ENCODE measurements at regions not wholly inside any gene's neighbourhood (a gene's known extent, or its start where the extent isn't known, plus 50 kb on each side); places are given as distances from the start of the nearest gene placed in this dataset.

DNA sequence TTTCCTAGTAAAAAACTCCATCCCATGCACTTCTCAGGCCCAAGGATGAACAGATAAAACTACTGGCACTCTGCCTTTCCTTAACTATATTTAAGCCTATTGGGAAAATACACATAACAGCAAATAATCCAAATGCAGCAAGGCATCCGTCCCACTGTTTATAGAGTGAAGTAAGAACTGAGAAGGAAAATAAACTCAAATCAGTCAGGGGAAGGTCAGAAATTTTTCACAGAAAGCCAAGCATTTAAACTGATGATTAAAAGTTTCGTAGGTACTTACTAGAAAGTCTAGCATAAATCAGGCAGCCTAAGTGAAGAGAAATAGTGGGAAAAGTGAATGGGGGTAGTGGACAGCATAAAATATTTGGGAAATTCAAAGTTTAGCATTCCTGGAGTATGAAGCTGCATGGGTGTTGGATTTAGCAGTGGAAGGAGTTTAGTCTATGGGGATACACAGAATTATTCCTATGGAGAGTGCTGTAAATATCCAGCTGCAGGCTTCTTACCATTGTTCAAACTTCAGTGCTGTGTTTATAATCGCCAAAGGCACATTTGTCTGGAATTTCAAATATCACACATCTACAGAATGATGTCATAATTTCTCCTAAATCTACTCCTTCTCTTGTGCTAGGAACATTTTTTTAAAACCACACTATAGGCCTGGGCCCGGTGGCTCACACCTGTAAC, 1131.0 kb upstream of the GOT2 start:
- H3K4me1 ChIP-seq: no peaks in the 10 kb centered on the region
- no peaks in the 10 kb centered on the region for H3K36me3 ChIP-seq
- intact Hi-C loops (cut with DNase I): no loop called here
- no peak overlapping the region for H3K27ac ChIP-seq
- no peak for TF ChIP-seq POLR2A (IDR thresholded peaks at IDR 0.05)
- TF ChIP-seq, protein P1, sequence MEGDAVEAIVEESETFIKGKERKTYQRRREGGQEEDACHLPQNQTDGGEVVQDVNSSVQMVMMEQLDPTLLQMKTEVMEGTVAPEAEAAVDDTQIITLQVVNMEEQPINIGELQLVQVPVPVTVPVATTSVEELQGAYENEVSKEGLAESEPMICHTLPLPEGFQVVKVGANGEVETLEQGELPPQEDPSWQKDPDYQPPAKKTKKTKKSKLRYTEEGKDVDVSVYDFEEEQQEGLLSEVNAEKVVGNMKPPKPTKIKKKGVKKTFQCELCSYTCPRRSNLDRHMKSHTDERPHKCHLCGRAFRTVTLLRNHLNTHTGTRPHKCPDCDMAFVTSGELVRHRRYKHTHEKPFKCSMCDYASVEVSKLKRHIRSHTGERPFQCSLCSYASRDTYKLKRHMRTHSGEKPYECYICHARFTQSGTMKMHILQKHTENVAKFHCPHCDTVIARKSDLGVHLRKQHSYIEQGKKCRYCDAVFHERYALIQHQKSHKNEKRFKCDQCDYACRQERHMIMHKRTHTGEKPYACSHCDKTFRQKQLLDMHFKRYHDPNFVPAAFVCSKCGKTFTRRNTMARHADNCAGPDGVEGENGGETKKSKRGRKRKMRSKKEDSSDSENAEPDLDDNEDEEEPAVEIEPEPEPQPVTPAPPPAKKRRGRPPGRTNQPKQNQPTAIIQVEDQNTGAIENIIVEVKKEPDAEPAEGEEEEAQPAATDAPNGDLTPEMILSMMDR (IDR thresholded peaks at IDR 0.05): no peak
- H3K27me3 ChIP-seq: no peaks in the 10 kb centered on the region
- WGBS, 2 donors: 59 to 71% methylated on average over 4 of the region's 4 CpGs
- H3K4me3 ChIP-seq (replicated peaks in 1 of 3): no peak overlapping the region
- no peak for DNase-seq
- H3K9me3 ChIP-seq: no peaks in the 10 kb centered on the region

DNA sequence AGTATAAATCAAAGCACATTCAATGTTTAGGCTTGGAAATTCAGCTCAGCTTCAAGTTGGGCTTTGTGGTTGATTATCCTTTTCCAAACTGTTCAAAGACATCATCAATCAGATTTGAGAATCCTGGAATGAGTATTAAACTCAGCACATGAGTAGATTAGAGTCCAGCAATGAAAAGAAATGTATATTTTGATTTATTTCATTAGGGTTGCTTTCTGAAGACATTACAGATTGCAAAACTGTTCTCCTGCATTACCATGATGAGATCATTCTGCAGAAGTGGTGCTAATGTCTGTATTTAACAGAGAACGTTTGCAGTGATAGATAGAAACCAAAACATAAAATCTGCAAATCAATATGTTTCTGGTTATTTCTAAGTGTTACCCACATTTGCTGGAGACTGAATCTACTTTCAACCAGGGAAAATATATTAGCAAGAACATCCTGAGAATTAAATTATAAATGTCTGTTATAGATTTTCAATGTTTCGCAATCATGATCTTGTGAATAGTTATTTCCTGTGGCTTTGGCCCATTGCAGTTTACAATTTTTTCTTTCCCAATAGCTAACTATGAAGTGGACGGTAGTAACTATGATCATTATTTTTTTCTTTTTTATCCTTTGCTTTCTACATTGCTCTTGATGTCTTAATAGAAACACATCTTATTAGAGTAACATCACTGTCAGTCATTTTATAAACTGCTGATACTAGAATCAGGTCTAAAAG, 1125.7 kb upstream of the GOT2 start:
- no peak for DNase-seq
- Histone ChIP-seq H3K36me3 (no peaks in the 10 kb centered on the region), H3K27me3 (no peaks in the 10 kb centered on the region), H3K4me1 (no peaks in the 10 kb centered on the region), H3K9me3 (no peaks in the 10 kb centered on the region), H3K27ac (no peak overlapping the region), H3K4me3 (replicated peaks in 1 of 3) (no peak overlapping the region)
- 75 to 80% methylated on average over 3 of the region's 3 CpGs for WGBS, 2 donors
- TF ChIP-seq, protein P1 (IDR thresholded peaks at IDR 0.05): no peak
- TF ChIP-seq POLR2A (IDR thresholded peaks at IDR 0.05): no peak
- intact Hi-C loops (cut with DNase I): no loop called here

DNA sequence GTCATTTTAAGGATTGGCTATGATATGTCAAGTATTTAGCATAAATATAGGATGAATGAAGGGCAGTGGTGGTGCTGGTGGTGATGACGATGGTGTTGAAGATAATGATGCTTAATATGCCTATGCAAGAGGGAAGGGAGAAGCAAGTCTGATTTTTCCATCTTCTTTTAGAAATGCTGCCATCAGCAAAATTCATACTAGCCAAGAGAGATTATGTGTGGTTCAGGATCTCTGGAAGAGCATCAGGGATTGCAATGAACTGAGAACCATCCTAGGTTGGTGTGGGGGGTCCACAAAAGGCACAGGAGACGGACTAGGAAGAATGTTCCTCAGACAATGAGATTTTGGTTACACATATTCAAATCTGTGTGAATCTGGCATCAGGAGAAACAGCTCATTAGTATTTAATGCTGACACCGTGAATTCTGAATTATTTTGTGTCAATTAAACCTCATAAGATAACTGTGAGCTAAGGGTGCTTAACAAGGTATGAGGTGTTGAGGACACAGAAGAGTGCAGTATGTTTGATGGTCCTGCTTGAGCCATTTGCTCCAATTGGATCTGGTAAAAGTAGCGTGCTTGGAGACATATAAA, 1120.8 kb upstream of the GOT2 start:
- Histone ChIP-seq H3K4me3 (replicated peaks in 1 of 3) (no peak overlapping the region), H3K4me1 (no peaks in the 10 kb centered on the region), H3K36me3 (no peaks in the 10 kb centered on the region), H3K27ac (no peak overlapping the region), H3K27me3 (no peaks in the 10 kb centered on the region), H3K9me3 (no peaks in the 10 kb centered on the region)
- intact Hi-C loops (cut with DNase I): no loop called here
- TF ChIP-seq POLR2A (IDR thresholded peaks at IDR 0.05): no peak
- TF ChIP-seq, protein P1 (IDR thresholded peaks at IDR 0.05): no peak
- DNase-seq: no peak
- WGBS, 2 donors: 78 to 81% methylated on average over 4 of the region's 4 CpGs

DNA sequence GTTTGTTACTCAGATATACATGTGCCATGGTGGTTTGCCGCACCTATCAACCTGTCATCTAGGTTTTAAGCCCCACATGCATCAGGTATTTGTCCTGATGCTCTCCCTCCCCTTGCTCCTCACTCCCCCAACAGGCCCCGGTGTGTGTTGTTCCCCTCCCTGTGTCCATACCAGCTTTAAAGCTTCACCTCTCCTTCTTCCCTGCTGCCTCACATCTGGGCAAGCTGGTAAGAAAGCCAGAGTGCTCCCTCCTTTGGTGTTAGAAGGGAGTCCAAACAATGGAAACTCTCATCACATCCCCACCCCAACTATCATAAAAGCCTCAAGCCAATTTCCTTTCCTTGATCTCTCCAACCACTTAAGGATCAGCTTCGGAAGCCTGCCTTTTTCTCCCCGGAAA, 1115.6 kb upstream of the GOT2 start:
- Histone ChIP-seq H3K36me3 (no peaks in the 10 kb centered on the region), H3K27me3 (no peaks in the 10 kb centered on the region), H3K4me3 (replicated peaks in 1 of 3) (no peak overlapping the region), H3K9me3 (no peaks in the 10 kb centered on the region), H3K4me1 (no peaks in the 10 kb centered on the region), H3K27ac (no peak overlapping the region)
- intact Hi-C loops (cut with DNase I): no loop called here
- 66 to 67% methylated on average over 4 of the region's 4 CpGs for WGBS, 2 donors
- TF ChIP-seq POLR2A (IDR thresholded peaks at IDR 0.05): no peak
- TF ChIP-seq, protein P1 (IDR thresholded peaks at IDR 0.05): no peak
- DNase-seq: no peak

- intact Hi-C loops (cut with DNase I): no loop called here
- no peak overlapping the region for H3K4me3 ChIP-seq (replicated peaks in 1 of 3)
These were observed 1114.2 kb upstream of the GOT2 start for GRCh38 chr16:59848296-59848695.

More at GRCh38 chr16:59848296-59848695, 1114.2 kb upstream of the GOT2 start:
- no peaks in the 10 kb centered on the region for H3K4me1 ChIP-seq
- no peaks in the 10 kb centered on the region for H3K27me3 ChIP-seq
- no peaks in the 10 kb centered on the region for H3K9me3 ChIP-seq
- TF ChIP-seq, protein P1 (IDR thresholded peaks at IDR 0.05): no peak
- no peak for TF ChIP-seq POLR2A (IDR thresholded peaks at IDR 0.05)
- no peak overlapping the region for H3K27ac ChIP-seq
- DNase-seq: no peak
- no peaks in the 10 kb centered on the region for H3K36me3 ChIP-seq
